ENCODE measurements at regions not wholly inside any gene's neighbourhood (a gene's known extent, or its start where the extent isn't known, plus 50 kb on each side); places are given as distances from the start of the nearest gene placed in this dataset.

DNA sequence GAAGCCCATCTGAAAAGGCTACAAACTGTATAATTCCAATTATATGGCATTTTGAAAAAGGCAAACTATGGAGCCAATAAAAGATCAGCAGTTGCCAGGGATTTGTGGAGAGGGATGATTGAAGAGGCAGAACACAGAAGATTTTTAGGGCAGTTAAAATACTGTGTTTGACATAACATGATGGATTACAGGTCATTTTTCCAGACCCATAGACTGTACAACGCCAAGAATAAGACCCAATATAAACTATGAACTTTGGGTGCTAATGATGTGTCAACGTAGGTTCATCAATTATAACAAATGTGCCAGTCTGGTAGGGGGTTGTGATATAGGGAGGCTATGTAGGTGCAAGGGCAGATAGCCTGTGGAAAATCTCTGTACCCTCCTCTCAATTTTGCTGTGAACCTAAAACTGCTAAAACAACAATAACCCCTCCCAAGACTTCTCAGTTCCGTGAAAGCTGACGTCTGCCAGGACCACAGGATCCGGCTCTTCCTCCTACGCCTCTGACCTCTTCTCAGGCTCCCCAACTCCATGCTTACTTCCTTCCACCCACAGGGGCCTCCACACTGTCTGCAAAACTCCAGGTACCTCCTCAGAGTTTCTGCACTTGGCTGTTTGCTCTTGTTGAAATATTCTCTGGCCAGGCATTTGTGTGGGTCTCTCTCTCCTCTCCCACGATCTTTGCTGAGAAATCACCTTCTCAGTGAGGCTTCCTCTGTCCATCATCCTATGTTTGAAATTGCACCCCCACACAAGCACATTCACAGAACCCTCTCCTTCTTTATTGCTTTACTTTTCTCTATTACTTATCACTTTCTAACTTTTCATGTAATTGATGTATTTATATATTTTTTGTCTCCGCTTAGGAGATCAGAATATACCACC, 131.4 kb downstream of the BBS10 start:
- no peak for DNase-seq

DNA sequence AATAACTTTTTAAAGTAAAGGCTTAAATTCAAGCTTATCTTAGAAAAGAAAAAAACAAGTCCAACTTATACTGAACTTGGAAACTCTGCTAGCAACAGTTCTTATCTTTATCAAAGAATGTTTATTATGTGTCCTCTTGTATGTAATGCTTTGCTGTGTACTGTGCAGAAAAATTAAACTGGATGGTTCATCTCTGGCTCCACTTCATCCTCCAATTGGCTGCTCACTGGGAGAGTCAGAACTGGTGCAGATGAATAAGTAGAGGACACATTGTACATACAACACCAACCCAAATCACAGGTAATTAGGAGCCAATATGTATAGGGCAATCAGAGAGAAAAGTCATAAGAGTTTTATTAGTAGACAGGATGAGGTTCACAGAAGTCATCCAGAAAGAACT, 123.6 kb upstream of the NAP1L1 start:
- DNase-seq = no peak

DNA sequence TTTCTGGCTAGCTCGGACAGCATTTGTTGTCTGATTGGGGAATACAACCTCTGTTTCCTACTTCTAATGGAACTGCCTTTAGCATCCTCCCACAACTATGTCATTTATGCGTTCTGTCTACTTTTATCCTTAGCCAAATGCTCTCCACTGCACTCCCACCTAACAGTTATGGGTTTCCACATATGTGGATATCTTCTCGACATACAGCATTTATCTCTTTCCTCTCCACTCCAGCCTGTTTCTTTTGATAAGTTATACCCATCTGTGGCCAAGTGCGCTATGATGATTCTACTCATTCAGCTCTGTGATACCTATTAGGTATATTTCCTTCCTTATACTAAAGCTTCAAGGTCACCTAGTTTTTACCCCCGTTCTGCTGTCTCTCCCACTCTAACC, 122.2 kb upstream of the NAP1L1 start:
- DNase-seq = no peak

DNA sequence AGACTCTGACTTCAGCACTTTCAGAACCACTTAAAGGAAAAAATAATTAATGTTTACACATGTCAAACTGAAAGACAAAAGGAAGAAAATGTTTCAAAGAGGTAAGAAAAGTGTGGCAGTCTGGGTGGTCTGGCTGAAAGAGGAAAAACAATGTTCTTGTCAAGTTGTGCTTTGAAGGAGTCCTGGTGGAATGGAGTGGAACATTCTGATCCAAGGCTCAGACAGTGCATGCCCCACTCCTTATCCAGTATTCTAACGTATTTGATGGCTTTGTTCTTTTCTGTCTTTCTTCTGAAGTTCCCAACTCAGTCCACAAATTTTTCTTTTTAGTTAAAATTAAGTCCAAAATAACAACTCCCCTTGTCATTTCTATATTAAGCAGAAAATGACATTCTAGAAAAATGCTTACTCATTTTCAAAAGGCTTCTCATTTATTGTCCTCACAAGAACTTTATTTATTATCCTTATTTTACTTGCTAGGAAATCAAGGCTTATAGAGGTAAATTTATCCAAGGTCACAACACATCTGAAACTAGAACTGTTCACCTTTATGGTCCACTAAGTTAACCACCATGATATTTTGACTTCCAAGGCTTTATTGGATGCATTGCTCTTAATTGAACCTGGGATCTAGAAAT, 121.7 kb upstream of the NAP1L1 start:
- DNase-seq = no peak

DNA sequence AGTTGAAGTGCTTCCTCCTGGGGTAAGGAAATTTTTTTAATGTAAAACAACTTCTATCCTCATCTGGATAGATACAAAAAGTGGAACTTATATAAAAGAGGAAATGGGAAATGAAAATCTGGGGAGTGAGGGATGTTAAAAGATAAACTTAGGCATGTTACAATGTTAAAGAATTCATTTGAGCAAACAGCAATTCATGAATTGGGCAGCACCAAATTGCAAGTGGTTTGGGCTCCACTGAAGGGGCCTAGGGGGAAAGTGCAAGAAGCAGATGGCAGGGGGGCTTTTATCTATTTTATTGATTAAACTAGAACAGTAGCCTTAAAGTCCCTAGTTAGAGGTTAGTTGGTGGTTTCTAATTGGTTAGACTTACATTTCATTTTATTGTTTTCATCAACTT, 118.1 kb upstream of the NAP1L1 start:
- DNase-seq = no peak

DNA sequence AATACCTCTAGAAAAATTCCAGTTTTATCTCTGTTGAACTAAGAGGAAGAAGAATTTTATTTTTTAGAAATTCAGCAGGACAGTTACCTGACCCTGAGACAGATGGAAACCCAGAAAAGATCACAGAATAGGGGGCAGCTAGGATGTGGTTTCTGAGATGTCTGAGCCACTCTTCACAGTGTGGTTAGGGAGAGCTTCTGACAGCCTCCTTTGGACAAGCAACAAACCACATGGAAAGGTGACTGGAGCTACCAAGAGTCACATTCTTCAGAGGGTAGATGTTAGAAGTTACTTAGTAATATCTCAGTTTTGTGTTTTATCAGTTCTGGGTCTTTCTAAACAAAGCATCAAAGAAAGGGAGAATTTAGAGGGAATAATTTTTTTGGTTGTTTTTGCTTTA, 117.3 kb upstream of the NAP1L1 start:
- no peak for DNase-seq

DNA sequence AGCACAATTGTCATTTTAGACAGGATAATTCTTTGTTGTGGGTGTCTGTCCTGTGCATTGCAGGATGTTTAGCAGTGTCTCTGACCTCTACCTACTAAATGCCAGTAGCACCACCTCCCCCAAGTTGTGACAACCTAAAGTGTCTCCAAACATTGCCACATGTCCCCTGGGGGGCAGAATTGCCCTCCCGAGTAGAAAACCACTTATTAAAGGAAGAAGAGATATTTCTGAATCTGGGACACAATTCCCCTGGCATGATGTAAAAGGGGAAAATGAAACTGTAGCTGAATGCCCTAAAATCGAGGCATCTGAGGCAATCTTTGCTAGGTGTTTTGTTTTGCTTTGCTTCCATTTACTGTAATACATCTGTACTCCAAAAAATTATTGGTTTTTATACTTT, 116.8 kb upstream of the NAP1L1 start:
- no peak for DNase-seq

DNA sequence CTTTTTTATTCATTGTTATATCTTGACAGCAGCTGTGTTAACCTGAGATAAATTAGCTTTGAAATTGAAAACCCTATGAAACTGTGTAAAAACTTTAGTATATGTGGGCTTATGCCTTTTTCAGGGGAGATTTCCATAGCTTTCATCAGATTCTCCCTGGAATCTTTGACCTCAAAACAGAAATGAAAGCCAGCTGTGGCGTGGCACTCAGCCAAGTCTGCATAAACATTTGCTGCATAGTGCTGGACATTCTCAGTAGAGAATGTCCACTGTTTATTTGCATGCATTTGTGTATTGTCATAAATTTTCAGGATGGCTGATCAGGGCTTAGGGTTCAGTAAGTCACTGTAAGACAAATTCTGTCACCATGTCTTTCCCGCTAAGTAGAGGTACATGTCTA, 115.3 kb upstream of the NAP1L1 start:
- no peak for DNase-seq

DNA sequence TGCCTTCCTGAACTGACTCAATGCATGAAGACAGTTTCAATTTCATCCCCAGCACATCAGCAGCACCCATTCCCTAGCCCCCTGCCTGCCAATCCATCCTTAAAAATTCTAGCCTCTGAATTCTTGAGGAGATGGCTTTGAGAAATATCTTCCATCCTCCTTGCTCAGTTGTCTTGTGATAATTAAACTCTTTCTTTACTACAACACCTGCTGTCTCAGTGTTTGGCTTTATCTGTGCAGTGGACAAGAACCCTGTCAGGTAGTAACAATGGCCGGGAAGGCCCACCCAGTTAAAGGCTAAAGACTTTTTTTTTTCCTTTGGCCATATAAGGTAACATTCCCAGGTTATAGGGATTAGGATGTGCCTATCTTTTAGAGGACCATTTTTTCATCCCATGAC, 114.4 kb upstream of the NAP1L1 start:
- no peak for DNase-seq

DNA sequence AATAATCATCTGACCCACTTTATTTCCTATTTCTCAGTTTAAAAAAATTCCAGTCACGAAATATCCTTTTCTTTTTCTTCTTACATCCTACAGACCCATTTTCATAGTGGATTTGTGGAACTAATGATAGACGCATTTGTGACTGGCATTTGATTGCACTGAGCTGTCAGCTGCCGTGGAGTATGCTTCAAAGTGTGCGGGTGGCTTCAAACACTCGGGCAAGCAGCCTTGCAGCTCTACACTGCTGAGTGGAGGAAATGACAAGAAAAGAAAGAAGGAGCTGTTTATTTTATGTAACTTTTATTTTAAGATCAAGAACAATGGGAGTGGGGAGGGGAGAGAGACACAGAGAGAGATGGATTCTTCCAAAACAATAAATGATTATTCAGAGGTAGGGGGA, 112.8 kb upstream of the NAP1L1 start:
- no peak for DNase-seq

DNA sequence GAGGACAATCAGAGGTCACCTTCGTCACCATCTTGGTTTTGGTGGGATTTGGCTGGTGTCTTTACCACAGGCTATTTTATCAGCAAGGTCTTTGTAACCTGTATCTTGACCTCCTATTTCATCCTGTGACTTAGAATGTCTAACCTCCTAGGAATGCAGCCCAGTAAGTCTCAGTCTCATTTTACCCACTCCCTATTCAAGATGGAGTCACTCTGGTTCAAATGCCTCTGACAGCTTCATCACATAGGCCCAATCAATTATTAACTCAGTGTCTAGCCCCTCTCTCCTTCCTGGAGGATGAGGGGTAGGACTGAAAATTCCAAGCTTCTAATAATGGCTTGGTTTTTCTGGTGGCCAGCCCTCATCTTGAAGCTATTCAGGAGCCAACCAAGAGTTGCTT, 111.4 kb upstream of the NAP1L1 start:
- DNase-seq = no peak

DNA sequence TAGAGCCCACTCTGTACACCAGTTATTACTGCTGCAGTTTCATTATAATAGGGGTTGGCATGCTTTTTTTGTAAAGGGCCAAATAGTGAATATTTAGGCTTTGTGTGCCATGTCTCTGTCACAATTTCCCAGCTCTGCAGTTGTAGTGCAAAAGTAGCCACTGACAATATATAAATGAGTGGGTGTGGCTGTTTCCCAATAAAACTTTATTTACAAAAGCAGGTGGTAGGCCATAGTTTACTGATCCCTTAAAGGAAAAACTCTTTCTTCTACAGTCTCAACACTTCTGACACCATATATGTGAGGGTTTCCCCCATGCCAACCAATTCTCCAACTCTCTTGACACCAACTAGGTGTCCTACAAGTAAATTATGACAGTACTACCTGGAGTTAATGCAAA, 110.2 kb upstream of the NAP1L1 start:
- no peak for DNase-seq

DNA sequence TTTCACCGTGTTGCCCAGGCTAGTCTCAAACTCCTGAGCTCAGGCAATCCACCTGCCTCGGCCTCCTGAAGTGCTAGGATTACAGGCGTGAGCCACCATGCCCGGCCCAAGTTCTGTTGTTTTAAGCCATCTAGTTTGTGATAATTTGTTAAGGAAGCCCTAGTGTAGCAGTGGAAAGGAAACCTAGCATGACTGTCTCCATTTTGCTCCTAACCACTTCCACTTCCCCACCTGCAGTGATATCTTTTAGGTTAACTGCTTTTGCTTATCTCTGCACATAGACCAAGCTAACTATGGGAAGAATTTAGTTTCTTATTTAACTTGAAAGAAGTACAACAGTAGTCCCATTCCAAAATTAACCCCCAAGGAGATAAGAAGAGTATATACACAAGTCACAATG, 109.5 kb upstream of the NAP1L1 start:
- DNase-seq = no peak

DNA sequence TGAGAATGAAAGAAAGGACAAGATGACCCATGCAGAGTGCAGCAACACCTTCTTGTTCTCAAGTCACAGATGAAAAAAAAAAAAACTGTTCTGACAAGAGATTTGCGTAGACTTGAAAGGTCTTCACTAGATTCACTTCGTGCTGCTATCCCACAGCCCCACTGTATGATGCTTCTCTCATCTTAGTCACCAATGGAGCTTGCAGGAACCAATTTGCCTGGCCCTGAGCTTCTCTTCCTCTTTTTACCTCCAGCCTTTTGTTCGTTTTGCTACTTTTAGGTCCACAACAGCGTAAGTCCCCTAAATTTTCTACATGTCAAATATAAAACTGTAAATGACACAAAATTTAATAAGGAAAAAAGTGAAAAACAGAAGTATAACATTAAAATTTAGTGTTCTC, 107.9 kb upstream of the NAP1L1 start:
- DNase-seq = no peak

DNA sequence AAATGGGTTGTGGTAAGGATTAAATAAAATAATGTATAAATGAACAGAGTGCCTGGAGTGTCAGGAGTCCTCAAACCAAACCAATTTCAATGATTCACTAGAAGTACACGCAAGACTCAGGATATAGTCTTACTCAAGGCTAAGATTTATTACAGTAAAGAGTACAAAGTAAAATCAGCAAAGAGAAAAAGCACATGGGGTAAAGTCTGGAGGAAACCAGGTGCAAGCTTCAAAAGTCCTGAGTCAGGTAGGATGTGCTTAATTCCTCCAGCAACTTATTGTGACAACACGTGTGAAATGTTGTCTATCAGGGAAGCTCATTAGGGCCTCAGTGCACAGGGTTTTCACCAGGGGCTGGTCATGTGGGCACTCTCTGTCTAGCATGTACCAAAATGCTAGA, 105.8 kb upstream of the NAP1L1 start:
- DNase-seq = no peak

DNA sequence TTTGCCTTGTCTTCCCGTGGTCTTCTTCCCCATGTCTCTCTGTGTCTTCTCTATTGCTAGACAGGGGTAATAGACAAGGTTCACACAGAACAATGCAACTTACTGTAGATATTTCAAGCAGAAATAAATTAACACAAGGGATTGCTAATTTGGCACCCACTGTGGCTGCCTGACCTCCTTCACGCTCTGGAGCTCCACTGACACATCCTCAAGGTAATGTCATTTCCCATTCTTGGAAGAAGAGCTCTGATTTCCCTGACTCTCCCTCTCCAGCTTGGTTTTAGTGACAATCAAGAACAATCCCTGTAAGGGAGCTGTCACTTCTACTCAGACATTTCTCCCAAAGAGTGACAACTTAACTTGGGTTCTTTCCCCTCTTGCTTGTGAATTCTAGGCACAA, 105.4 kb upstream of the NAP1L1 start:
- DNase-seq = no peak

DNA sequence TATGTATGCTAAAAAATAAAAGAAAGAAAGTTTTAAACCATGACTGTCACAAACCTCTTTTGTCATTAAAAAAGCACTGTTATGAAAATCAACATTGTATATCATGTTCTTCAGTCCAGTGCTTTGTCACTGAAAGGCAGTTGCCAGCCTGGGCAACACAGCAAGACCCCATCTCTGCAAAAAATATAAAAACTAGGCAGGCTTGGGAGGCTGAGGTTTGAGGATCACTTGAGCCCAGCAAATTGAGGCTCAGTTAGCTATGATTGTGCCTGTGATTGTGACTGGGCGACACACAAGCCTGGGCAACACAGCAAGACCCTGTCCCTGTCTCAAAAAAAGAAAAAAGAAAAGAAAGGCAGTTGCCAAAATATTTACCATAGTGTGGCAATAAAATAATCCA, 102.7 kb upstream of the NAP1L1 start:
- no peak for DNase-seq

DNA sequence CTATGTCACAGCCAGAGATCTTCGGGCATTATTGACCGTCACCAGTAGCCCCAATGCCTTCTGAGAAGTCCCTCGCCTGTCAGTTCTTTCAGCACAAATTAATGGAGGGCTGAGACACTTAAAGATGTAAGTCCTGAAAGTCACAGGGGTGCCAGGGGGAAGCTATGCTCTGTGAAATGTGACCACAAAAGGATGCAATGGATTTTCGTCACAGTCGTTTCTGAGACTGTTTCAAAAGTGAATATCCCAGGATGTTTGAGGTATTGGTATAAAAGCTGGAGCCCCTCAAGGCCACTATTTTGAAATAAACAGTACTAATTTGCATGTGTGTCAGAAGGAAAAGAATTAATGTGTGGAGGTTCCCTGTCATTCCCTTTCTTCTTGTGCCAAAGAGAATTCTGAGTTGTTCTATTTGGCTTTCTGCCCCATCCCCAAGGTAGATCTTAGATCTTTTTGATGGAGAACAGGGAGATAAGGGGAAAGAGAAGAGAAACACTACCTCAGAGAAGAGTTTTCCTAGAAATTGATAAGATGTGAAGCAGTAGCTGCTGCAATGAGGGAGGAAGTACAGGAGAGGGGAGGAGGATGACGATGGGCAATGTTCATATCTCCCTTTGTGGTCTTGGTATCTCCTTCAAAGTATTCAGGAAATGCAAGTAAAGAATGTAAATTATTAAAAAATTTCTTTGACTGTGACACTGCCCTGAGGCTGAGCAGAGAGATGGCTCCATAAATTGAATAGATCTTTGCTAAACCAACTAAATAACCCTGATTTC, 101.8 kb upstream of the NAP1L1 start:
- DNase-seq = no peak

DNA sequence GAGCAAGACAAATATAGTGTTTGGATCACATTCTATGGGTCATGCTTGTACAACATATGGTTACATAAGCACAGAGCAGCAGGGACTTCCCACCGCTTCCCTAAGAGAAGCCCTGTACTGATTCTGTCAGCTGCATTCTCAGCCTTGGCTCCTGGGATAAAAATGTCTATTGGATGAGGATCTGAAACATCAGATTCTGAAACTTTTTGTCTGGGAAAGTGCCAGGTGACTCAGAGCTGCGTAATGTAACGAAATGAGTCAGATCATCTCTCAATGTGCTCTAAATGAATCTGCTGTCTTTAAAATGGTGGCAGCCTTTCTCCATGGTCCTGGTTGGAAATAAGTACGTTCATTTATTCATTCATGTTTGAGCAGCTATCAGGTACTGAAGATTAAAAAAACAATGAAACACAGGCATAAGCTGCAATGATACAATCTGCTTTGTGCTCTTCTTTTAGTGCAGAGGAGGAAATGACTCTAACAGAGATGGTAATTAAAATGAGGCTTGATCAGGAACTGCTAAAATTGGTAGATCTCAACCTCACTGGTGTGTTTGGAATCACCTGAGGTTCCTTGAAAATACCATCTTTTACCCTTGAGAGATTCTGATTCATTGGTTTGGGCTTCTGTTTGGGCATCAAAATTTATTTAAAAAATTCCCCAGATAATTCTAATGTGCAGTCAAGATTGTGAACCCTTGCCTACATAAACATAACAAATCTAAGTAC, 99.1 kb upstream of the NAP1L1 start:
- peak; percentile 2 to 9 for DNase-seq

DNA sequence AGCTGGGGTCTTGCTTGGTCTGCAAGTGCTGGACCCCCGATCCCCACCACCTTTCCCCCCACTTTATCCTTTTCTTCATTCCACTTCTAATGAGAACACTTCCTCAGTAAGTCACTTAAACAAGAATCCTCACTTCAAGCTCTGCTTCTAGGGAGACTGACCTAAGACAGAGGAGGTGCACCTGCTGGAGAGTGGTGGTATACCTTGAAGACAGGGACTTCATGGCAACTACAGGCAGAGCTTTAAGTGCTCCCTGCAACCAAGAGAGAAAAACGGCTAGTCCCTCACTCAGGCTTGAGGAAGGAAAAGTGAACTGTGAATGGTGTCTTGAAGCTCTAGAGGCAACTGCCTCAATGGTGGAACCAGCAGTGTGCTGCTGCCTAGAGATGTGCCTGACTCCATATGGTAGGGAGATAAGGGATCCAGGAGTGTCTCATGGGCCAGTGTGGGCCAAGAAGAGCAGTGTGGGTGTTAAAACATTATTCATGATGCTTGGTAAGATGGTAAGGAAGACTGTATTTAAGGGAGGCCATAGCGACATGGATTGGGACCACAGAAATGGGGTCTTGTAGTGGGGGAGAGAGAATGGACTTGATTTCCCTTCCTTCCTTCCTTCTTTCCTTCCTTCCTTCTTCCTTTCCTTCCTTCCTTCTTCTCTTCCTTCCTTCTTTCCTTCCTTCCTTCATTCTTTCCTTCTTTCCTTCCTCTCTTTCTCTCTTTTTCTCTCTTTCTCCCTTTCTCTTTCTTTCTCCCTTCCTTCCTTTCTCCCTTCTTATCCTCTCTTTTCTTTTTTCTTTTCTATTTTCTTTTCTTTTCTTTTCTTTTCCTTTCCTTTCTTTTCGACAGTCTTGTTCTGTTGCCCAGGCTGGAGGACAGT, 96.2 kb upstream of the NAP1L1 start:
- DNase-seq = no peak

DNA sequence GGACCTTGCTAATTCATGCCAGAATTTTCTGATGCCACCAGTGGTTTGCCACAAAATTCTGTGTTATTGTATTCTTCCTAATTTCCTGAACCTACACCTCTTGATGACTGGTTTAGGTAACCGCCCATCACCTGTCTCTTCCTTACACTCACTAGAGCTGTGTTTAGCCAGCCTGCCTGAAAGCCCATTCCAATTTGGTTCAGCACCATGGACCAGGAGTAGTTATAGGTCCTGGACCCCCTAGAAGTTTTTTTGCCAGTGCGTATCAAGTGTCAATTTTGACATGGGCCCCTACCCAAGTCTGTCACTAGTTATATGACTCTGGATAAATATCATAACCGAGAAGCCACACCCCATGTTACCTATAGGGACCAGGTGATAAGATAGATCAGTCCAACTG, 94.0 kb upstream of the NAP1L1 start:
- no peak for DNase-seq

DNA sequence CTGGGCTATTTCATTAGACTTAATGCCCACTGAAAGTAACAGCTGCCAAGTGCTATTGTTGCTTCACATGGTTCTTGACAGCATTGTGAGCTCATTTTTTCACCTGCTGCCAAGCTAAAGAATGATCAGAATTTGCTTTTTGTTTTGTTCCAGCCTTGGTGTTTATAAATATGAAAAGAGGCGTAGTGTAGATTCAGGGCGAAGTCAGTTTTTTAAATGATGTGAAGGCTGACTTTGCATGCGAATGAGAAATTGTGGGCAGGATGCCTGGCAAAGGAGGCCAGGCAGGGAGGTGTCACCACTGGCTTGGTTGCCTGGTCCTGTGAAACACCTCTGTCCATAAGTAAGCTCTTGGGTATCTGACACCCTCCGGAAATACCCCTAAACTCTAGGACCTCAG, 93.3 kb upstream of the NAP1L1 start:
- DNase-seq = no peak
